HG03045 (cell line): ENCODE measurements at regions not wholly inside any gene's neighbourhood (a gene's known extent, or its start where the extent isn't known, plus 50 kb on each side); places are given as distances from the start of the nearest gene placed in this dataset.
"Not testable (repeated sequence)": the region's sequence is repeated elsewhere in the genome, so short reads cannot be mapped to it uniquely, and the experiment has no call there.

Source experiments
- ATAC-seq: cut with Tn5 transposase; IDR thresholded peaks from one replicate; pipeline ENCODE4 v1.9.1; 2021; ENCODE audit warnings: mild to moderate bottlenecking, moderate library complexity; ENCODE audit not compliant: unreplicated experiment

GRCh38 chr10:8640301-8640700 lies 585.8 kb downstream of the GATA3 start:
- ATAC-seq, result no peak

DNA sequence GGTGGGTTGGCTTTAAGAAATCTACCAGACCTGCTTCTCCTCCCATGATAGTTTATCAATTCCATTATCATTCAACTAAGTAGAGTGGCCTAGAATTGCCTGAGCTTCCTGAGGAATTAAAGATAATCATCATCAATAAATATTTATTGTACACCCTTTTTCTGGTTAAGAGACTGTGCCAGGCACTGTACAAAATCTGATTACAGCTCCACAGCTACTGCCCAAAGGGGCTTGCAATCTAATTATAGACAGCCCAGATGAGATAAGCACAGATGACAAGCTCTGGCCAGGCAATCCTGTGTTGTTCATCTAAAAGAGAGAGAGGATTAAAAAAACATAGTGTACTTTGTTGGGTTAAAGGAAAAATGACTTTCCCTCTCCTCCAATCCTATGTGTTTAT lies 586.4 kb downstream of the GATA3 start:
- no peak for ATAC-seq

GRCh38 chr10:8656261-8656660 lies 601.8 kb downstream of the GATA3 start:
- ATAC-seq, result no peak

DNA sequence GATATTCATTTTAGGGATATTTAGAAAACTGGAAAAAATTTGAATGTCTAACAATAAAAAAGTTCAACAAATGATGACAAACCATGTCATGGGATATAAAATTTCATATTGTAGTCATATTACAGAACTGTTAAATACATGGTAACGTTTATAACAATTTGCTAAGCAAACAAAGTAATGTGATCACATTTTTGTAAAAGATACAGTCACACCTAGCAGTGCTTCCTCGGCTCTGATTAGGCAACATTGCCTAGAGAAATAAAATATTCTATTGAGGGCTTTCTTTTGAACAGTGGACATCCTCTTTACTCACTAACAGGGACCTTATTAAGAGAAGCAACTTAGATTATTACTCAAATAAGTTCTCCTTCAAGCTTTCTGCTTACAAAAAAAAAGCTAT lies 605.5 kb downstream of the GATA3 start:
- ATAC-seq, result no peak

- no peak for ATAC-seq
Measured at GRCh38 chr10:8661886-8662285, 607.4 kb downstream of the GATA3 start.

- no peak for ATAC-seq
Measured at GRCh38 chr10:8663131-8663530, 608.6 kb downstream of the GATA3 start.

DNA sequence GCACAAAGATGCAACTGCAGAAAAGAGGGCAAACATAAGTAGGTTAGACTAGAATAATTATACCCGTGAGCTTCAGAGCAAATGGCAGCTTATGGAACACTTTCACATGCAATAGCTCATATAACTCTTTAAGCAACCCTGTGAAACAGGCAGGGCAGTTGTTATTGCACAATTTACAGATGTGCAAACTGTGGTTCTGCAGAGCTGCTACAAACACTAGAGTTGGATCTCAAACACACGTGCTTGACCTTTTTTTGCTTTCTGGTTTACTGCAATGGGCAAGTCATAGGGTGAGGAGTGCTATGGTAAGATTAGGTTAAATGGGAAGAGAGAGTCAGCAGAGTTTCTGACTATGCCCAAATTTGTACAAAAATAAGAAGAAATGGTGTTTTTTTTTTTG lies 610.8 kb downstream of the GATA3 start:
- no peak for ATAC-seq

GRCh38 chr10:8670461-8670860 lies 616.0 kb downstream of the GATA3 start:
- ATAC-seq, result no peak

GRCh38 chr10:8674230-8674629 lies 619.7 kb downstream of the GATA3 start:
- no peak for ATAC-seq

- ATAC-seq, result no peak
Measured at GRCh38 chr10:8677642-8678041, 623.2 kb downstream of the GATA3 start.

- ATAC-seq, result not testable (repeated sequence)
Measured at GRCh38 chr10:8684916-8685315, 630.4 kb downstream of the GATA3 start.

GRCh38 chr10:8688881-8689280 lies 634.4 kb downstream of the GATA3 start:
- ATAC-seq, result no peak

DNA sequence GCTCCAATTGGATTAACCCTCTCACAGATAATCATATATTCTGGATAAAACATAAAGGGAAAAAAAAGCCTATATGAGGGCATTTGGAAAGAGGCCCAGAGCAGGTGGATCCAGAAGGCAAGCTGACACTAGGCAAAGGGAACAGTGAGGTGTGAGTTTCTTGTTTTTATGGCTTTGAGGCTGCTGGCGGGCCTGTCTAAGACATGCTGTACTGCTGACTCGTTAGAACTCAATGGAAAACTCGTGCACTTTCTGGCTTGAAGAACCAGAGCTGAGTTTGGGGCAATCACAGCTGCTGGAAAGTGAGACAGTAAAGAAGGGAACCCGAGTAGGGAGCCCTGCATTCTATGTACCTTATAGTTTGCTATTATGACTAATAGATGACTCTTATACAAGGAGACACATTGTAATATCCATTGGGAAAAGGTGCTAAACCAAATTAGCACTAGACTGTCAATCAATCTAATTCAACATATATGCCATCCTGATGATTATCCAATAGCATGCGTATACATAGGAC lies 637.1 kb downstream of the GATA3 start:
- ATAC-seq, result no peak

DNA sequence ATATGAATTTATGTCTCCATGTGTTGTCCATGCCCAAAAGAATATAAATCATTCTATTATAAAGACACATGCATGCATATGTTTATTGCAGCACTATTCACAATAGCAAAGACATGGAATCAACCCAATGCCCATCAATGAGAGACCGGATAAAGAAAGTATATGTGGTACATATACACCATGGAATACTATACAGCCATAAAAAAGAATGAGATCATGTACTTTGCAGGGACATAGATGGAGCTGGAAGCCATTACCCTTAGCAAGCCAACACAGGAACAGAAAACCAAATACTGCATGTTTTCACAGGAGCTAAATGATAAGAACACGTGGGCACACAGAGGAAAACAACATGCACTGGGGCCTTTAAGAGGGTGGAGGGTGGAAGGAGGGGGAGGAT lies 639.1 kb downstream of the GATA3 start:
- not testable (repeated sequence) for ATAC-seq

GRCh38 chr10:8696746-8697145 lies 642.3 kb downstream of the GATA3 start:
- ATAC-seq, result no peak

GRCh38 chr10:8700689-8701088 lies 646.2 kb downstream of the GATA3 start:
- no peak for ATAC-seq

- no peak for ATAC-seq
Measured at GRCh38 chr10:8702181-8702580, 647.7 kb downstream of the GATA3 start.

DNA sequence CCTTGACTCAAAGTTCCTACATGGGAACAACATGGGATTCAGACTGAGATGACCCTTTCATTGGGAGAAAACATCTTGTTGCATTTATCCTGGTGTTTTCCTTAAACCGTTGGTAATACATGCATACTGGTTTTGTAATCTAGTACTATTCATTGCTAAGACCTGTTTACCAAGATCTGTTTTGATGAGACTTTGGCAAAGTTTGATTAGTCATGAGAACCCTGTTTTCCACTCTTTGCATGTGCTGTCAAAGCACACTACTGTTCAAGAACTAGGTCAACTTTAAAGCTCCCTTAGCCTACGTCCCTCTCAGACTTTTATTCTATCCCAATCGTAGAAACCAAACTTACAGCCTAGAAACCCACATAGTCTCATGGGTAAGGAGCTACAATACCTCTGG lies 650.9 kb downstream of the GATA3 start:
- ATAC-seq, result no peak

- no peak for ATAC-seq
Measured at GRCh38 chr10:8712656-8713055, 658.2 kb downstream of the GATA3 start.

DNA sequence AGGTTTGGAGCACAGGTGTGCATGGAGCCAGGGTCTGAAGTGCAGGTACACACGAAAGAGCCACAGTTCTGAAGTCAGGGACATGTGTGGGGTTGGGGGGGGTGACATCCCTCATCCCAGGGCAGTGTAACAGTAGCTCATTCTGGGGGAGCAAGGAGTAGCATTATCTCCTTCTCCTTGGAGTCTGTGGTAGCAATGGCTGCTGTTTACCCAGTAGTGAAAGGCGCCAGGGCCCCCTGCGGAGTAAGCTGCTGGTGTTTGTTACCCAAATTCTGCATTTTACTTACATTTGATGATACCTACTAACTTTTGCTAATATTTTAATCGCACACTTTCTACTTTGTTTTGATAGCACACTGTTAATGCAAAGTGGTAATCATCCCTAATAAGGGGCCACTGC lies 665.5 kb downstream of the GATA3 start:
- ATAC-seq, result no peak

- ATAC-seq, result no peak
Measured at GRCh38 chr10:8721650-8722049, 667.2 kb downstream of the GATA3 start.

GRCh38 chr10:8722835-8723234 lies 668.3 kb downstream of the GATA3 start:
- ATAC-seq, result no peak

DNA sequence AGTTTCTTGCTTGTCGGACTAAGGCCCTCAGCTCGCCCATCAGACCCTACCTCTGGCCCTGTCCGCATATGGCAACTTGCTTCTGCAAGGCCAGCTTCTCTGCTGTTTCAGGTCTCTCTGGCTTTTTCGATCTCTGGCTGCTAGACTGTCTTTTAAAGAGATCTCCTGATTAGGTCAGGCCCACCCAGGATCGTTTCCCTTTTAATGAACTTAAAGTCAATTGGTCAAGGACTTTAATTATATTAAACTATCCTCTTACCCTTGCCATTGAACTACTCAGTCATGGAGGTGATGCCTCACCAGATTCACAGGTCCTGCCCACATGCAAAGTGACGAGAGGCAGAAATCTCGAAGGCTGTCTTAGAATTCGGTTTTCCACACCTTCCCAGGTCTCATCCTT lies 670.9 kb downstream of the GATA3 start:
- ATAC-seq, result no peak
